ENCODE measurements at regions not wholly inside any gene's neighbourhood (a gene's known extent, or its start where the extent isn't known, plus 50 kb on each side); places are given as distances from the start of the nearest gene placed in this dataset.

- H3K27me3 ChIP-seq (ENCODE audit: control insufficient read depth, insufficient read depth, low read length) = no peaks in the 10 kb centered on the region
- H3K36me3 ChIP-seq (ENCODE audit: control insufficient read depth, insufficient read depth, low read length) = no peaks in the 10 kb centered on the region
- no peak overlapping the region for H3K4me3 ChIP-seq (ENCODE audit: low read depth, low read length)
Observed at GRCh38 chr20:39974966-39975501, 714.0 kb downstream of the MAFB start.

GRCh38 chr20:39968495-39968894, 720.5 kb downstream of the MAFB start:
- Histone ChIP-seq H3K36me3 (ENCODE audit: control insufficient read depth, insufficient read depth, low read length) (no peaks in the 10 kb centered on the region), H2AFZ (no peak overlapping the region), H3K27me3 (ENCODE audit: control insufficient read depth, insufficient read depth, low read length) (no peaks in the 10 kb centered on the region), H3K9me3 (ENCODE audit: control insufficient read depth, low read length) (no peaks in the 10 kb centered on the region), H3K27ac (no peak overlapping the region), H3K4me3 (ENCODE audit: low read depth, low read length) (no peak overlapping the region), H3K4me1 (peaks cover 9% of the 10 kb centered on the region), H3K4me2 (ENCODE audit: low read length) (no peak overlapping the region), H3K79me2 (no peaks in the 10 kb centered on the region), H3K9ac (no peak overlapping the region)
- TF ChIP-seq CTCF (IDR thresholded peaks at IDR 0.05) = no peak

More at GRCh38 chr20:39974966-39975501, 714.0 kb downstream of the MAFB start:
- Histone ChIP-seq H3K9ac (no peak overlapping the region), H3K4me2 (ENCODE audit: low read length) (no peak overlapping the region), H3K9me3 (ENCODE audit: control insufficient read depth, low read length) (no peaks in the 10 kb centered on the region), H3K79me2 (no peaks in the 10 kb centered on the region), H3K4me1 (no peaks in the 10 kb centered on the region), H2AFZ (no peak overlapping the region), H3K27ac (no peak overlapping the region)
- no peak for TF ChIP-seq CTCF (IDR thresholded peaks at IDR 0.05)

GRCh38 chr20:39967806-39968205, 721.2 kb downstream of the MAFB start:
- Histone ChIP-seq H3K4me1 (peaks cover 9% of the 10 kb centered on the region), H3K36me3 (ENCODE audit: control insufficient read depth, insufficient read depth, low read length) (no peaks in the 10 kb centered on the region), H3K9me3 (ENCODE audit: control insufficient read depth, low read length) (no peaks in the 10 kb centered on the region), H3K9ac (no peak overlapping the region), H3K27ac (no peak overlapping the region), H2AFZ (no peak overlapping the region), H3K4me3 (ENCODE audit: low read depth, low read length) (no peak overlapping the region), H3K27me3 (ENCODE audit: control insufficient read depth, insufficient read depth, low read length) (no peaks in the 10 kb centered on the region), H3K79me2 (no peaks in the 10 kb centered on the region), H3K4me2 (ENCODE audit: low read length) (no peak overlapping the region)
- no peak for TF ChIP-seq CTCF (IDR thresholded peaks at IDR 0.05)

GRCh38 chr20:39961637-39962244, 727.3 kb downstream of the MAFB start:
- peak overlapping the region; percentile 78 for H2AFZ ChIP-seq
- TF ChIP-seq CTCF (IDR thresholded peaks at IDR 0.05) = no peak
- H3K27me3 ChIP-seq (ENCODE audit: control insufficient read depth, insufficient read depth, low read length) = no peaks in the 10 kb centered on the region
- no peaks in the 10 kb centered on the region for H3K36me3 ChIP-seq (ENCODE audit: control insufficient read depth, insufficient read depth, low read length)
- peaks cover 14% of the 10 kb centered on the region for H3K4me1 ChIP-seq
- H3K9ac ChIP-seq = no peak overlapping the region
- H3K27ac ChIP-seq = peak overlapping the region; percentile 32
- H3K79me2 ChIP-seq = no peaks in the 10 kb centered on the region
- H3K4me2 ChIP-seq (ENCODE audit: low read length) = no peak overlapping the region
- no peaks in the 10 kb centered on the region for H3K9me3 ChIP-seq (ENCODE audit: control insufficient read depth, low read length)
- no peak overlapping the region for H3K4me3 ChIP-seq (ENCODE audit: low read depth, low read length)

Measured in parathyroid adenoma (tissue), 2 donors.